GM23248 (cell line): ENCODE measurements at regions not wholly inside any gene's neighbourhood (a gene's known extent, or its start where the extent isn't known, plus 50 kb on each side); places are given as distances from the start of the nearest gene placed in this dataset.

Experiments
- DNase-seq: peaks from one replicate; pipeline ENCODE4 v3.0.0-alpha.2; 2015
- H2AFZ ChIP-seq: fragments of 200-600 bp; sonication (generic); 2 replicates; pipeline ENCODE4 v1.6.1; 2016; ENCODE audit warnings: antibody characterized with exemption
- H3F3A ChIP-seq: fragments of 200-600 bp; sonication (generic); 2 replicates; pipeline ENCODE4 v1.6.1; 2016; ENCODE audit warnings: mild to moderate bottlenecking, antibody characterized with exemption, mixed run types; ENCODE audit not compliant: insufficient read depth
- H3K27ac ChIP-seq: fragments of 200-600 bp; sonication (generic); 2 replicates; pipeline ENCODE4 v1.5.1; 2016; ENCODE audit warnings: mild to moderate bottlenecking
- H3K27me3 ChIP-seq: fragments of 200-600 bp; sonication (generic); replicated peaks from 2 replicates; pipeline ENCODE4 v1.6.1; 2016; ENCODE audit warnings: mild to moderate bottlenecking; ENCODE audit not compliant: insufficient read depth
- H3K36me3 ChIP-seq: fragments of 200-600 bp; sonication (generic); 2 replicates; pipeline ENCODE4 v1.6.1; 2016; ENCODE audit warnings: low read depth, mild to moderate bottlenecking
- H3K4me1 ChIP-seq: fragments of 200-600 bp; sonication (generic); 2 replicates; pipeline ENCODE4 v1.6.1; 2016; ENCODE audit warnings: mild to moderate bottlenecking; ENCODE audit not compliant: insufficient read depth
- H3K4me2 ChIP-seq: fragments of 200-600 bp; sonication (generic); one replicate; pipeline ENCODE4 v1.6.1; 2016; ENCODE audit warnings: mild to moderate bottlenecking; ENCODE audit not compliant: unreplicated experiment
- H3K4me3 ChIP-seq: fragments of 200-600 bp; sonication (generic); 2 replicates; pipeline ENCODE4 v1.5.1; 2016; ENCODE audit warnings: mild to moderate bottlenecking
- H3K79me2 ChIP-seq: fragments of 200-600 bp; sonication (generic); 2 replicates; pipeline ENCODE4 v1.6.1; 2016; ENCODE audit warnings: mild to moderate bottlenecking; ENCODE audit not compliant: insufficient read depth
- H3K9ac ChIP-seq: fragments of 200-600 bp; sonication (generic); 2 replicates; pipeline ENCODE4 v1.6.1; 2016; ENCODE audit warnings: mild to moderate bottlenecking
- H3K9me2 ChIP-seq: fragments of 200-600 bp; sonication (generic); 2 replicates; pipeline ENCODE4 v1.6.1; 2016; ENCODE audit warnings: mixed run types, mild to moderate bottlenecking, moderate library complexity; ENCODE audit not compliant: insufficient read depth
- H3K9me3 ChIP-seq: fragments of 200-600 bp; sonication (generic); one replicate; pipeline ENCODE4 v1.6.1; 2017; ENCODE audit warnings: low read depth
- H4K20me1 ChIP-seq: fragments of 200-600 bp; sonication (generic); 2 replicates; pipeline ENCODE4 v1.6.0; 2016; ENCODE audit not compliant: insufficient read depth
- EZH2 ChIP-seq: fragments of 200-600 bp; sonication (generic); IDR thresholded peaks from 2 replicates; pipeline ENCODE4 v1.6.1; 2018; ENCODE audit warnings: antibody characterized with exemption, mild to moderate bottlenecking; ENCODE audit not compliant: insufficient read depth, poor library complexity, severe bottlenecking
- EZH2phosphoT487 ChIP-seq: fragments of 200-600 bp; sonication (generic); IDR thresholded peaks from 2 replicates; pipeline ENCODE4 v1.6.1; 2018; ENCODE audit warnings: antibody characterized with exemption, moderate library complexity, mild to moderate bottlenecking, low read depth; ENCODE audit not compliant: insufficient read depth
- WGBS, 2 experiments: methylation state at CpG; one replicate each; pipeline ENCODE4 v1.1.6; 2015 to 2017; ENCODE audit warnings: low lambda C conversion rate in 2 of 2, low coverage in 1 of 2; ENCODE audit errors: missing lambda C conversion rate in 2 of 2; 5-methylcytosine and 5-hydroxymethylcytosine counted together
- in situ Hi-C: fragments of 300-500 bp; cut with MboI; formaldehyde crosslinking; loops from 2 replicates; pipeline ENCODE4 v1.15.0; 2020

DNA sequence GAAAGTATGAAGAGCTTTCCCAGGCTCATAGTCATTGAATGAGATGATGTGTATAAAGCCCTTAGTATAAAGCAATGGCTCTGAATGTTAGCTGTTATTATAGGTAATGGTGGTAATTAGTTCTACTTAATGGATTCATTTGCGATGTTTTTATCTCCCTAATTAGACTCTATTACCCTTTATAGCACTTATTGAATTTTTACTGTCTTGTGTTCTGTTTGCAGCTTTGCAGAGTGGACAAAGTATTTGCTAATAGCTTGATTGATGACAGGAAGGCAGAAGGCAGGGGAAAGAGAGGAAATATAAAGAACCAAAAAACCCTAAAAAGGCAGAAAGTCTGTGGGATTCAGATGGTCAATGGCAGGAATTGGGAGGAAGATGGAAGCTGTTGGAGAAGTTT is 524.4 kb upstream of the SPRY2 start:
- 34 to 46% methylated on average over 1 of the region's 1 CpG for WGBS, 2 experiments
- Histone ChIP-seq H3K9me3 (no peaks in the 10 kb centered on the region), H3F3A (no peaks in the 10 kb centered on the region), H3K27ac (no peak overlapping the region), H3K4me1 (no peaks in the 10 kb centered on the region), H3K9ac (no peak overlapping the region), H3K4me2 (no peak overlapping the region), H3K4me3 (no peak overlapping the region), H3K36me3 (no peaks in the 10 kb centered on the region), H2AFZ (no peak overlapping the region), H4K20me1 (no peaks in the 10 kb centered on the region), H3K27me3 (no peaks in the 10 kb centered on the region), H3K79me2 (no peaks in the 10 kb centered on the region), H3K9me2 (no peaks in the 10 kb centered on the region)
- DNase-seq = no peak
- TF ChIP-seq EZH2phosphoT487 = no peak
- TF ChIP-seq EZH2 = no peak
- in situ Hi-C loops = no loop called here

DNA sequence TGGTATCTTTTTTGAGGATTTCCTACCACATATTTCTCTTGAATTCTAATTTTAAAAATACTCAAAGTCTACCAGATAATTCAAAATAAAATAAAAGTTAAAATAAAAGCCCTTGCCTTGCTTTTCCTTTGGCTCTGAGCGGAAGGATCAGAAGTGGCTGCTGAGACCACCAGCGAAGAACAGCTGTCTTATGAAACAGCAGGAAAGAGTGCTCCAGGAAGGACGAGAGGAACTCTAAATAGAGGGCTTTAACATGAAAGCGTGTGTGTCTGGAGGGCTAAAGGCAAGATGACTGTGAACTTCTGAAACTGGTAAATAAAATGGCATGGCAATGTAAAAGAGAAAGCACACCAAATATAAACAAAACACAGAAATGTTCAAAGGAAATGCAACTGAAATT is 521.5 kb upstream of the SPRY2 start:
- Histone ChIP-seq H3K9ac (no peak overlapping the region), H3K27me3 (no peaks in the 10 kb centered on the region), H3K79me2 (no peaks in the 10 kb centered on the region), H3F3A (no peaks in the 10 kb centered on the region), H2AFZ (no peak overlapping the region), H3K9me3 (no peaks in the 10 kb centered on the region), H3K9me2 (no peaks in the 10 kb centered on the region), H3K36me3 (no peaks in the 10 kb centered on the region), H3K27ac (no peak overlapping the region), H3K4me3 (no peak overlapping the region), H4K20me1 (no peaks in the 10 kb centered on the region), H3K4me2 (no peak overlapping the region), H3K4me1 (no peaks in the 10 kb centered on the region)
- no peak for TF ChIP-seq EZH2
- TF ChIP-seq EZH2phosphoT487 = no peak
- WGBS, 2 experiments = 51 to 53% methylated on average over 4 of the region's 4 CpGs
- in situ Hi-C loops = no loop called here
- no peak for DNase-seq

DNA sequence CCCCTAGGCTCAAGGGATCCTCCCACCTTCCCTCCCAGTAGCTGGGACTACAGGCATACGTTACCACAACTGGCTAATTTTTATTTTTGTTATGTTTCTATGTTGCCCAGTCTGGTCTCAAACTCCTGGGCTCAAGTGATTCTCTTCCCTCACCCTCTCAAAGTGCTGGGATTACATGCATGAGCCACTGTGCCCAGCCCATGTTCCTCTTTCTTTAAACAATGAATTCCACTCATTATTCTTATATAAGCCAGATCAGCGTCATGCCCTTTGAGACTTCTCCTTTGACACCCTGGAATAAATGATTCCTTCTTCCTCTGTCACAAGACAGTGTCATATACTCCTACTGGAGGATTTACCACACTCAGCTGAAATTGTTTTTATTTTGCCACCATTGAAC is 519.9 kb upstream of the SPRY2 start:
- no peak for DNase-seq
- no peak overlapping the region for H3K9ac ChIP-seq
- no peak overlapping the region for H3K4me2 ChIP-seq
- H2AFZ ChIP-seq = no peak overlapping the region
- H3F3A ChIP-seq = no peaks in the 10 kb centered on the region
- no peaks in the 10 kb centered on the region for H3K9me2 ChIP-seq
- H3K36me3 ChIP-seq = no peaks in the 10 kb centered on the region
- H3K4me3 ChIP-seq = no peak overlapping the region
- 7 to 16% methylated on average over 2 of the region's 2 CpGs for WGBS, 2 experiments
- no peak overlapping the region for H3K27ac ChIP-seq
- H3K4me1 ChIP-seq = no peaks in the 10 kb centered on the region
- H3K27me3 ChIP-seq = no peaks in the 10 kb centered on the region
- TF ChIP-seq EZH2phosphoT487 (no peak), EZH2 (no peak)
- H4K20me1 ChIP-seq = no peaks in the 10 kb centered on the region
- in situ Hi-C loops = no loop called here
- H3K9me3 ChIP-seq = no peaks in the 10 kb centered on the region
- H3K79me2 ChIP-seq = no peaks in the 10 kb centered on the region

DNA sequence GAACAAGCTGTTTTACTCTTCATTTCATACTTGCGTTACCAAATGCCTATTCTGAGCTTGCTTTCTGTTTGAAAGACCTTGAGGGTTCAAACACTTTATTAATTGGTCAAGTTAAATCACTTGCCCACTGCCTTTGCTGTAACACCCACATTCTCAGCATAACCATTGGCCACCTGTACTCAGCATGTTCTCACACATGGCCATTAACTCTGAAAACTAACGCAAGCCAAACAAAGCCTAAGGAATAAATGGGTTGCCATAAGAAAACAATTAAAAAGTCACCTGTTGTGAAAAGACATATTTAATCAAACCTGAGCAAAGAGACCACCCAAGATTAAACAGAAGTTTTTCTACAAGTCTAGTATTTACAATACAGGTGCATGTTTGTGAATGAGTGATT is 517.2 kb upstream of the SPRY2 start:
- Histone ChIP-seq H3K79me2 (no peaks in the 10 kb centered on the region), H4K20me1 (no peaks in the 10 kb centered on the region), H3F3A (no peaks in the 10 kb centered on the region), H3K36me3 (no peaks in the 10 kb centered on the region), H2AFZ (no peak overlapping the region), H3K9me3 (no peaks in the 10 kb centered on the region), H3K9me2 (no peaks in the 10 kb centered on the region), H3K4me1 (no peaks in the 10 kb centered on the region), H3K27ac (no peak overlapping the region), H3K4me2 (no peak overlapping the region), H3K4me3 (no peak overlapping the region), H3K27me3 (no peaks in the 10 kb centered on the region), H3K9ac (no peak overlapping the region)
- in situ Hi-C loops = no loop called here
- TF ChIP-seq EZH2 = no peak
- TF ChIP-seq EZH2phosphoT487 = no peak
- DNase-seq = no peak
- WGBS, 2 experiments = 46 to 50% methylated on average over 2 of the region's 2 CpGs

DNA sequence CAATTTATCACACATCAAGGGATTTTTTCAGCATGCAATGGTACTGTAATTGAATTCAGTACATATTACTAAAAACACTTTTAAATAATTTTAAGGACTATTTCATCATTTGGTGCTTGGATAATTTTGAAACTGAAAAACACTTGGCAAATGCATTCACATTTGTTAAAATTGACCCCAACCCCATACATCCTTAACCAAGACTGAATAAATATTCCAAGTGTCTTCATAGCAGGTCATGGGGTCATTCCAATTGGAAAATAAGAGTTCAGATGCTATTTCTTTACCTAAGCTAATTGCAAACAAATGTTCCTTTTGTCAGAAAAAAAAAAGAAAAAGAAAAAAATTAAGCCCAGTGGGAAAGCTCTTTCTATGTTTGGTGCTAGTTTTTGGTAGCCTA is 516.4 kb upstream of the SPRY2 start:
- TF ChIP-seq EZH2 (no peak), EZH2phosphoT487 (no peak)

More for the DNA sequence above, 516.4 kb upstream of the SPRY2 start:
- Histone ChIP-seq H3F3A (no peaks in the 10 kb centered on the region), H4K20me1 (no peaks in the 10 kb centered on the region), H3K36me3 (no peaks in the 10 kb centered on the region), H3K9me2 (no peaks in the 10 kb centered on the region), H3K4me3 (no peak overlapping the region), H3K27me3 (no peaks in the 10 kb centered on the region), H3K4me2 (no peak overlapping the region), H3K9ac (no peak overlapping the region), H2AFZ (no peak overlapping the region), H3K4me1 (no peaks in the 10 kb centered on the region), H3K27ac (no peak overlapping the region), H3K79me2 (no peaks in the 10 kb centered on the region), H3K9me3 (no peaks in the 10 kb centered on the region)
- no peak for DNase-seq
- in situ Hi-C loops = no loop called here
